ENCODE measurements at regions not wholly inside any gene's neighbourhood (a gene's known extent, or its start where the extent isn't known, plus 50 kb on each side); places are given as distances from the start of the nearest gene placed in this dataset.

GRCh38 chr17:70995997-70996396 lies 826.7 kb downstream of the KCNJ2 start:
- TF ChIP-seq RAD21 (IDR thresholded peaks at IDR 0.05) (no peak), MAX (IDR thresholded peaks at IDR 0.05) (no peak), FOXA1 (IDR thresholded peaks at IDR 0.05) (no peak), YY1 (IDR thresholded peaks at IDR 0.05) (no peak), HNF4A (conservative IDR thresholded peaks at IDR 0.05) (no peak), JUND (IDR thresholded peaks at IDR 0.05) (no peak), EGR1 (IDR thresholded peaks at IDR 0.05; ENCODE audit: low read depth in 2 of 2) (no peak), RXRA (IDR thresholded peaks at IDR 0.05) (no peak), HNF4G (IDR thresholded peaks at IDR 0.05) (no peak), REST (IDR thresholded peaks at IDR 0.05) (no peak)
- TF ChIP-seq, protein P1, sequence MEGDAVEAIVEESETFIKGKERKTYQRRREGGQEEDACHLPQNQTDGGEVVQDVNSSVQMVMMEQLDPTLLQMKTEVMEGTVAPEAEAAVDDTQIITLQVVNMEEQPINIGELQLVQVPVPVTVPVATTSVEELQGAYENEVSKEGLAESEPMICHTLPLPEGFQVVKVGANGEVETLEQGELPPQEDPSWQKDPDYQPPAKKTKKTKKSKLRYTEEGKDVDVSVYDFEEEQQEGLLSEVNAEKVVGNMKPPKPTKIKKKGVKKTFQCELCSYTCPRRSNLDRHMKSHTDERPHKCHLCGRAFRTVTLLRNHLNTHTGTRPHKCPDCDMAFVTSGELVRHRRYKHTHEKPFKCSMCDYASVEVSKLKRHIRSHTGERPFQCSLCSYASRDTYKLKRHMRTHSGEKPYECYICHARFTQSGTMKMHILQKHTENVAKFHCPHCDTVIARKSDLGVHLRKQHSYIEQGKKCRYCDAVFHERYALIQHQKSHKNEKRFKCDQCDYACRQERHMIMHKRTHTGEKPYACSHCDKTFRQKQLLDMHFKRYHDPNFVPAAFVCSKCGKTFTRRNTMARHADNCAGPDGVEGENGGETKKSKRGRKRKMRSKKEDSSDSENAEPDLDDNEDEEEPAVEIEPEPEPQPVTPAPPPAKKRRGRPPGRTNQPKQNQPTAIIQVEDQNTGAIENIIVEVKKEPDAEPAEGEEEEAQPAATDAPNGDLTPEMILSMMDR (IDR thresholded peaks at IDR 0.05; ENCODE audit: low read depth, low read length, missing input control) = no peak
- TF ChIP-seq, protein P2, sequence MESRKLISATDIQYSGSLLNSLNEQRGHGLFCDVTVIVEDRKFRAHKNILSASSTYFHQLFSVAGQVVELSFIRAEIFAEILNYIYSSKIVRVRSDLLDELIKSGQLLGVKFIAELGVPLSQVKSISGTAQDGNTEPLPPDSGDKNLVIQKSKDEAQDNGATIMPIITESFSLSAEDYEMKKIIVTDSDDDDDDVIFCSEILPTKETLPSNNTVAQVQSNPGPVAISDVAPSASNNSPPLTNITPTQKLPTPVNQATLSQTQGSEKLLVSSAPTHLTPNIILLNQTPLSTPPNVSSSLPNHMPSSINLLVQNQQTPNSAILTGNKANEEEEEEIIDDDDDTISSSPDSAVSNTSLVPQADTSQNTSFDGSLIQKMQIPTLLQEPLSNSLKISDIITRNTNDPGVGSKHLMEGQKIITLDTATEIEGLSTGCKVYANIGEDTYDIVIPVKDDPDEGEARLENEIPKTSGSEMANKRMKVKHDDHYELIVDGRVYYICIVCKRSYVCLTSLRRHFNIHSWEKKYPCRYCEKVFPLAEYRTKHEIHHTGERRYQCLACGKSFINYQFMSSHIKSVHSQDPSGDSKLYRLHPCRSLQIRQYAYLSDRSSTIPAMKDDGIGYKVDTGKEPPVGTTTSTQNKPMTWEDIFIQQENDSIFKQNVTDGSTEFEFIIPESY (IDR thresholded peaks at IDR 0.05) = no peak

All from liver (tissue), 3 donors.